Ovary (tissue), 3 donors: ENCODE measurements at regions not wholly inside any gene's neighbourhood (a gene's known extent, or its start where the extent isn't known, plus 50 kb on each side); places are given as distances from the start of the nearest gene placed in this dataset.

Source experiments
- CTCF ChIP-seq, 3 donors: fragments of 450-650 bp in 2 of 3; fragments of 200-600 bp in 1 of 3; IDR thresholded peaks; one replicate each; pipeline versions ENCODE4 v1.5.1 to v1.8.0; 2016 to 2022; ENCODE audit warnings: antibody characterized with exemption in 3 of 3, mild to moderate bottlenecking in 1 of 3
- POLR2A ChIP-seq: fragments of 450-650 bp; IDR thresholded peaks from one replicate; pipeline ENCODE4 v1.6.1; 2017; ENCODE audit warnings: antibody characterized with exemption, mild to moderate bottlenecking, moderate library complexity
- donor health status: DM: no; HTN: no; CAD: no.

- TF ChIP-seq CTCF (IDR thresholded peaks at IDR 0.05) (no peak), POLR2A (no peak)
Observed at GRCh38 chr6:167736486-167737204, 90.1 kb upstream of the AFDN start.
